Suprapubic skin (tissue), 3 donors: ENCODE measurements at regions not wholly inside any gene's neighbourhood (a gene's known extent, or its start where the extent isn't known, plus 50 kb on each side); places are given as distances from the start of the nearest gene placed in this dataset.

Experiments used
- CTCF ChIP-seq, 2 donors: fragments of 200-600 bp in 1 of 2; fragments of 450-650 bp in 1 of 2; sonication (generic) in 1 of 2; IDR thresholded peaks; one replicate each; pipeline ENCODE4 v1.5.1; 2016 to 2019; ENCODE audit warnings: antibody characterized with exemption in 2 of 2, mild to moderate bottlenecking in 1 of 2, moderate library complexity in 1 of 2
- POLR2A ChIP-seq, 2 donors: fragments of 450-650 bp; IDR thresholded peaks; one replicate each; pipeline ENCODE4 v1.6.1; 2017; ENCODE audit warnings: antibody characterized with exemption in 2 of 2, mild to moderate bottlenecking in 2 of 2, moderate library complexity in 2 of 2

GRCh38 chrX:109931677-109932076 lies 71.2 kb upstream of the TMEM164 start:
- TF ChIP-seq CTCF (IDR thresholded peaks at IDR 0.05) (no peak), POLR2A (IDR thresholded peaks at IDR 0.05) (no peak)
